ENCODE measurements at regions not wholly inside any gene's neighbourhood (a gene's known extent, or its start where the extent isn't known, plus 50 kb on each side); places are given as distances from the start of the nearest gene placed in this dataset.

- peaks cover 56% of the 10 kb centered on the region for H3K27me3 ChIP-seq
- TF ChIP-seq EZH2phosphoT487 (IDR thresholded peaks at IDR 0.05) (no peak), CTCF (IDR thresholded peaks at IDR 0.05) (no peak), EZH2 (IDR thresholded peaks at IDR 0.05) (no peak)
- H3K4me2 ChIP-seq, result no peak overlapping the region
- no peaks in the 10 kb centered on the region for H3K36me3 ChIP-seq
- no peaks in the 10 kb centered on the region for H3K9me3 Mint-ChIP-seq
- no peaks in the 10 kb centered on the region for H3K4me1 ChIP-seq
- no peaks in the 10 kb centered on the region for H3K36me3 Mint-ChIP-seq
- peak overlapping the region; percentile 0 for H2AFZ ChIP-seq (replicated peaks)
- H3K27me3 Mint-ChIP-seq (ENCODE audit: insufficient read depth, low read depth), result peaks cover 18% of the 10 kb centered on the region
- no peaks in the 10 kb centered on the region for H3K79me2 ChIP-seq (ENCODE audit: low read depth)
- no peak overlapping the region for H3K9ac ChIP-seq
- no peaks in the 10 kb centered on the region for H4K20me1 ChIP-seq (ENCODE audit: low read depth)
- peaks cover 8% of the 10 kb centered on the region for H3K4me1 Mint-ChIP-seq
- no peak for DNase-seq (ENCODE audit: low spot score)
- H3K4me3 ChIP-seq, result no peak overlapping the region
- H3F3A ChIP-seq (ENCODE audit: low read depth), result peaks cover 6% of the 10 kb centered on the region
- H3K27ac Mint-ChIP-seq, result no peak overlapping the region
- H3K27ac ChIP-seq, result no peak overlapping the region
- H3K9me3 ChIP-seq (ENCODE audit: low read depth), result no peaks in the 10 kb centered on the region
- no peak overlapping the region for H3K4me3 Mint-ChIP-seq
Measured at GRCh38 chr15:88707771-88708654, 69.2 kb downstream of the ISG20 start.

GRCh38 chr15:88708655-88709054 lies 69.8 kb downstream of the ISG20 start:
- TF ChIP-seq EZH2phosphoT487 (IDR thresholded peaks at IDR 0.05), result no peak
- TF ChIP-seq EZH2 (IDR thresholded peaks at IDR 0.05), result no peak
- TF ChIP-seq CTCF (IDR thresholded peaks at IDR 0.05), result no peak
- Histone ChIP-seq H3K4me1 (no peaks in the 10 kb centered on the region), H3K36me3 (no peaks in the 10 kb centered on the region), H3F3A (ENCODE audit: low read depth) (peaks cover 6% of the 10 kb centered on the region), H3K9me3 (ENCODE audit: low read depth) (no peaks in the 10 kb centered on the region), H2AFZ (replicated peaks) (peak overlapping the region; percentile 0), H3K27me3 (peaks cover 54% of the 10 kb centered on the region), H3K27ac (no peak overlapping the region), H3K79me2 (ENCODE audit: low read depth) (no peaks in the 10 kb centered on the region), H3K4me2 (no peak overlapping the region), H3K9ac (no peak overlapping the region), H4K20me1 (ENCODE audit: low read depth) (no peaks in the 10 kb centered on the region), H3K4me3 (no peak overlapping the region)
- no peak overlapping the region for H3K27ac Mint-ChIP-seq
- no peak overlapping the region for H3K4me3 Mint-ChIP-seq
- peaks cover 18% of the 10 kb centered on the region for H3K27me3 Mint-ChIP-seq (ENCODE audit: insufficient read depth, low read depth)
- H3K9me3 Mint-ChIP-seq, result no peaks in the 10 kb centered on the region
- H3K4me1 Mint-ChIP-seq, result peaks cover 8% of the 10 kb centered on the region
- DNase-seq (ENCODE audit: low spot score), result no peak
- H3K36me3 Mint-ChIP-seq, result no peaks in the 10 kb centered on the region

- H3K79me2 ChIP-seq (ENCODE audit: low read depth), result no peaks in the 10 kb centered on the region
- no peaks in the 10 kb centered on the region for H3K36me3 ChIP-seq
- Mint-ChIP-seq H3K36me3 (no peaks in the 10 kb centered on the region), H3K27ac (no peak overlapping the region), H3K27me3 (ENCODE audit: insufficient read depth, low read depth) (peaks cover 12% of the 10 kb centered on the region), H3K9me3 (no peaks in the 10 kb centered on the region), H3K4me1 (peaks cover 5% of the 10 kb centered on the region), H3K4me3 (no peak overlapping the region)
- no peaks in the 10 kb centered on the region for H4K20me1 ChIP-seq (ENCODE audit: low read depth)
- H3K9ac ChIP-seq, result no peak overlapping the region
- H3K4me3 ChIP-seq, result no peak overlapping the region
- H3K9me3 ChIP-seq (ENCODE audit: low read depth), result no peaks in the 10 kb centered on the region
- H3K4me1 ChIP-seq, result no peaks in the 10 kb centered on the region
- H3K27ac ChIP-seq, result no peak overlapping the region
- no peak overlapping the region for H3K4me2 ChIP-seq
- DNase-seq (ENCODE audit: low spot score), result no peak
- H3F3A ChIP-seq (ENCODE audit: low read depth), result peaks cover 6% of the 10 kb centered on the region
- H2AFZ ChIP-seq (replicated peaks), result no peak overlapping the region
- TF ChIP-seq EZH2phosphoT487 (IDR thresholded peaks at IDR 0.05), result no peak
- TF ChIP-seq EZH2 (IDR thresholded peaks at IDR 0.05), result no peak
- peaks cover 40% of the 10 kb centered on the region for H3K27me3 ChIP-seq
Measured at GRCh38 chr15:88710027-88710715, 71.4 kb downstream of the ISG20 start.

Data from neural progenitor cell (in vitro differentiated cells).